ENCODE measurements at regions not wholly inside any gene's neighbourhood (a gene's known extent, or its start where the extent isn't known, plus 50 kb on each side); places are given as distances from the start of the nearest gene placed in this dataset.

DNA sequence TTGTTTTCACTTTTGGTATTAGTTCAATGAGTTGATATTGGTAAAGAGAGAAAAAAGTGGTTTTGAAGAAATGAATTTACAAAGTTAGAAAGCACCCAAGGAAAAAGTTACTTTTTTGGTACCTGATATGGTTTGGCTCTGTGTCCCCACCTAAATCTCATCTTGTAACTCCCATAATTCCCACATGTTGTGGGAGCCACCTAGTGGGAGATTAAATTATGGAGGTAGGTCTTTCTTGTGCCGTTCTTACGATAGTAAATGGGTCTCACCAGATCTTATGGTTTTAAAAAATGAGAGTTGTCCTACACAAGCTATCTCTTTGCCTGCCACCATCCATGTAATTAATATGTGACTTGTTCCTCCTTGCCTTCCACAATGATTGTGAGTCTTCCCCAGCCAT lies 965.6 kb upstream of the NRXN1 start:
- DNase-seq (ENCODE audit: low read depth) = no peak
- TF ChIP-seq, protein P1, sequence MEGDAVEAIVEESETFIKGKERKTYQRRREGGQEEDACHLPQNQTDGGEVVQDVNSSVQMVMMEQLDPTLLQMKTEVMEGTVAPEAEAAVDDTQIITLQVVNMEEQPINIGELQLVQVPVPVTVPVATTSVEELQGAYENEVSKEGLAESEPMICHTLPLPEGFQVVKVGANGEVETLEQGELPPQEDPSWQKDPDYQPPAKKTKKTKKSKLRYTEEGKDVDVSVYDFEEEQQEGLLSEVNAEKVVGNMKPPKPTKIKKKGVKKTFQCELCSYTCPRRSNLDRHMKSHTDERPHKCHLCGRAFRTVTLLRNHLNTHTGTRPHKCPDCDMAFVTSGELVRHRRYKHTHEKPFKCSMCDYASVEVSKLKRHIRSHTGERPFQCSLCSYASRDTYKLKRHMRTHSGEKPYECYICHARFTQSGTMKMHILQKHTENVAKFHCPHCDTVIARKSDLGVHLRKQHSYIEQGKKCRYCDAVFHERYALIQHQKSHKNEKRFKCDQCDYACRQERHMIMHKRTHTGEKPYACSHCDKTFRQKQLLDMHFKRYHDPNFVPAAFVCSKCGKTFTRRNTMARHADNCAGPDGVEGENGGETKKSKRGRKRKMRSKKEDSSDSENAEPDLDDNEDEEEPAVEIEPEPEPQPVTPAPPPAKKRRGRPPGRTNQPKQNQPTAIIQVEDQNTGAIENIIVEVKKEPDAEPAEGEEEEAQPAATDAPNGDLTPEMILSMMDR (IDR thresholded peaks at IDR 0.05; ENCODE audit: control insufficient read depth, insufficient read depth, low read depth, low read length, missing control alignments) = no peak
- H3K4me3 ChIP-seq (ENCODE audit: control insufficient read depth, low read depth, low read length) = no peak overlapping the region

DNA sequence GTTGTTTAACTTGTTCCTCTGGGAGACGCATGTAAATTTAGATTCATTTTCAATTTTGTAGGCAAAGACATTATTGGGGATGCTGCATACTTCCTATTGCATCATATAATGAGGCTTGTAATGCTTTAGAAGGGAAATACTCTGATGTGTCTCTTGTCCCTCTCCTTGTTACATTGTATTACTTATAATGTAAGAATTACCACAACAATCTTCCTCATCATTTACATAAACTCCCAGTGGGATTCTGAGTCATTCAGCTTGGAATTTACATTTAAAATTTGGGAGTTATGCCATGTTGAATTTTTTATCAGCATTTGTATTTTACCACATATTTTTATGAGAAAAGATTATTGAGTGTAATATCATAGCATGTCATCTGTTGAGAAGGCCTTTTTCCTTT lies 963.4 kb upstream of the NRXN1 start:
- DNase-seq (ENCODE audit: low read depth) = peak; percentile 4
- H3K4me3 ChIP-seq (ENCODE audit: control insufficient read depth, low read depth, low read length) = no peak overlapping the region
- TF ChIP-seq, protein P1 (IDR thresholded peaks at IDR 0.05; ENCODE audit: control insufficient read depth, insufficient read depth, low read depth, low read length, missing control alignments) = no peak

- H3K4me3 ChIP-seq (ENCODE audit: control insufficient read depth, low read depth, low read length) = no peak overlapping the region
- TF ChIP-seq, protein P1 (IDR thresholded peaks at IDR 0.05; ENCODE audit: control insufficient read depth, insufficient read depth, low read depth, low read length, missing control alignments) = no peak
- no peak for DNase-seq (ENCODE audit: low read depth)
Measured at GRCh38 chr2:51994123-51994763, 962.3 kb upstream of the NRXN1 start.

DNA sequence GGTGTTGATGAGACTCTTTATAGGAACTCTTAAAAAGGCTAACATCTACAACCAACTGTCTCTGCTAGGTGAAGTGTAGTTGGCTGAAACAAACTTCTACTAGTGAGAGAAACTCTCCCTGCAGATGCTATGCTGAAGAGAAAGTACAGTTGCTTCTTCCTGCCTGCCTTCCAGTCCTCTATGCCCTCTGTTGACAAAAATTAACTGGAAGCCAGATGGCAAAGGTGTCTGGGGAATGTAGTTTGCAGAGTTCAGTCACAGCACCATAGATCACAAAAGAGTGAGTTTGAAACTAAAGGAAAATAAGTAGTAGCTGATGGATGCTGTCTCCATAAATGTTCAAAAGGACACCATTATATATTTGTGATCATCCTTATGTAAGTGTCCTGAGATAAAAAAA lies 958.8 kb upstream of the NRXN1 start:
- TF ChIP-seq, protein P1 (IDR thresholded peaks at IDR 0.05; ENCODE audit: control insufficient read depth, insufficient read depth, low read depth, low read length, missing control alignments) = no peak
- DNase-seq (ENCODE audit: low read depth) = no peak
- H3K4me3 ChIP-seq (ENCODE audit: control insufficient read depth, low read depth, low read length) = no peak overlapping the region

GRCh38 chr2:51986101-51986500 lies 954.2 kb upstream of the NRXN1 start:
- no peak overlapping the region for H3K4me3 ChIP-seq (ENCODE audit: control insufficient read depth, low read depth, low read length)
- TF ChIP-seq, protein P1 (IDR thresholded peaks at IDR 0.05; ENCODE audit: control insufficient read depth, insufficient read depth, low read depth, low read length, missing control alignments) = no peak
- no peak for DNase-seq (ENCODE audit: low read depth)

DNA sequence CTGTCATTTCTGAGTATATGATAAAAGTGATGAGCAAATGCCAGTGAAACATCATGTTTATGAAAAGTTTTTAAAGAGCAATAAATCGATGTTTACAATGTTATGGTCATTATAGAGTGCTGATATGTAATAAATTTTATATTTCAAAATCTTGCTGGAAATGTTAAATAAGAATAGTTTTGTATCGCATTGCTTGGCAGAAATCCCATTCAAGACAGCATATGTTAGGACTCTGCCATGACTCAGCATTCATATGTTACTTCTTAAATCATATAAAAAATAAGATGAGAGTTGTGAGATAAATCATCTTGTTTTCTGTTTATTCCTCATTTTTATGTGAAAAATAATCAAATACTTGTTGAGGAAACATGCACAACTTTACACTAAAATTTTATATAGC lies 949.9 kb upstream of the NRXN1 start:
- no peak overlapping the region for H3K4me3 ChIP-seq (ENCODE audit: control insufficient read depth, low read depth, low read length)

More for the DNA sequence above, 949.9 kb upstream of the NRXN1 start:
- DNase-seq (ENCODE audit: low read depth) = no peak
- TF ChIP-seq, protein P1 (IDR thresholded peaks at IDR 0.05; ENCODE audit: control insufficient read depth, insufficient read depth, low read depth, low read length, missing control alignments) = no peak
